MM.1S (cell line): ENCODE measurements at regions not wholly inside any gene's neighbourhood (a gene's known extent, or its start where the extent isn't known, plus 50 kb on each side); places are given as distances from the start of the nearest gene placed in this dataset.

Experiments used
- DNase-seq: peaks from one replicate; pipeline ENCODE4 v3.0.0-alpha.2; 2015
- H2AFZ ChIP-seq: fragments of 300-600 bp; sonication (generic); 2 replicates; pipeline ENCODE4 v1.6.0; 2016; ENCODE audit warnings: antibody characterized with exemption, low read length
- H3F3A ChIP-seq: fragments of 300-600 bp; sonication (generic); 2 replicates; pipeline ENCODE4 v1.6.1; 2016; ENCODE audit warnings: mild to moderate bottlenecking, antibody characterized with exemption, low read length, moderate library complexity, mixed read lengths; ENCODE audit not compliant: insufficient read depth
- H3K27ac ChIP-seq: fragments of 300-600 bp; sonication (generic); 2 replicates; pipeline ENCODE4 v1.5.1; 2016; ENCODE audit warnings: mild to moderate bottlenecking, low read length
- H3K27me3 ChIP-seq: fragments of 300-600 bp; sonication (generic); replicated peaks from 2 replicates; pipeline ENCODE4 v1.6.0; 2016; ENCODE audit warnings: low read length; ENCODE audit not compliant: insufficient read depth
- H3K36me3 ChIP-seq: fragments of 300-600 bp; sonication (generic); replicated peaks from 2 replicates; pipeline ENCODE4 v1.6.1; 2016; ENCODE audit warnings: mild to moderate bottlenecking, low read length, mixed read lengths; ENCODE audit not compliant: insufficient read depth
- H3K4me1 ChIP-seq: fragments of 300-600 bp; sonication (generic); 2 replicates; pipeline ENCODE4 v1.6.1; 2016; ENCODE audit warnings: low read length, mixed read lengths
- H3K4me2 ChIP-seq: fragments of 300-600 bp; sonication (generic); 2 replicates; pipeline ENCODE4 v1.6.0; 2016; ENCODE audit warnings: low read depth, low read length
- H3K4me3 ChIP-seq: fragments of 300-600 bp; sonication (generic); 2 replicates; pipeline ENCODE4 v1.5.1; 2016; ENCODE audit warnings: low read length, mixed read lengths
- H3K79me2 ChIP-seq: fragments of 300-600 bp; sonication (generic); 2 replicates; pipeline ENCODE4 v1.6.1; 2016; ENCODE audit warnings: mixed run types, low read length, mixed read lengths
- H3K9ac ChIP-seq: fragments of 300-600 bp; sonication (generic); 2 replicates; pipeline ENCODE4 v1.6.1; 2016; ENCODE audit warnings: low read length, mixed read lengths
- H3K9me2 ChIP-seq: fragments of 300-600 bp; sonication (generic); replicated peaks from 2 replicates; pipeline ENCODE4 v1.6.1; 2016; ENCODE audit warnings: mild to moderate bottlenecking, low read length, mixed read lengths; ENCODE audit not compliant: insufficient read depth
- H3K9me3 ChIP-seq: fragments of 300-600 bp; sonication (generic); replicated peaks from 2 replicates; pipeline ENCODE4 v1.6.1; 2016; ENCODE audit warnings: mild to moderate bottlenecking, low read length, mixed read lengths; ENCODE audit not compliant: insufficient read depth
- H4K20me1 ChIP-seq: fragments of 300-600 bp; sonication (generic); 2 replicates; pipeline ENCODE4 v1.6.1; 2016; ENCODE audit warnings: mild to moderate bottlenecking, low read length, moderate library complexity, mixed read lengths; ENCODE audit not compliant: insufficient read depth
- CTCF ChIP-seq: fragments of 300-600 bp; sonication (generic); IDR thresholded peaks from 2 replicates; pipeline ENCODE4 v1.5.1; 2016; ENCODE audit warnings: antibody characterized with exemption, low read length, mixed read lengths
- EZH2 ChIP-seq: fragments of 300-600 bp; sonication (generic); optimal IDR thresholded peaks from 2 replicates; pipeline ENCODE3; 2017; ENCODE audit warnings: low read depth, mild to moderate bottlenecking, antibody characterized with exemption, low read length, mixed read lengths
- EZH2phosphoT487 ChIP-seq: fragments of 300-600 bp; sonication (generic); IDR thresholded peaks from 2 replicates; pipeline ENCODE4 v1.6.1; 2018; ENCODE audit warnings: antibody characterized with exemption, low read length

DNA sequence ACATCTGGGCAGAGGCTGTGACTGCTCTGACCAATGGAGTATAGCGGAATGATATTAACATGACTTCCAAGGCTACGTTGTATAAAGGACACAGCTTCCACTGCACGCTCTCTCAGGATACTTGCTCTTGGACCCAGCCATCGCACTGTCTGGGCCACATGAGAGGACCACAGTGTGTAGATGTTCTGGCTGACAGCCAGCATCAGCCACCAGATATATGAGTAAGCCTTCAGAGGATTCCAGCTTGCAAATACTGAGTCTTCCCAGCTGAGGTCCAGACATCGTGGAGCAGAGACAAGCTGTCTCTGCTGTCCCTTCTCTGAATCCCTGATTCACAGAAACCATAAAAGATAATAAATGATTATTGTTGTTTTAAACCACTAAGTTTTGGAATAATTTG, 146.8 kb upstream of the USP9X start:
- no peak for DNase-seq
- H3K9me3 ChIP-seq: no peaks in the 10 kb centered on the region
- TF ChIP-seq EZH2phosphoT487: no peak
- no peak for TF ChIP-seq EZH2
- no peak for TF ChIP-seq CTCF
- no peaks in the 10 kb centered on the region for H3K36me3 ChIP-seq
- no peak overlapping the region for H3K4me3 ChIP-seq
- no peaks in the 10 kb centered on the region for H3K27me3 ChIP-seq
- H3K79me2 ChIP-seq: no peaks in the 10 kb centered on the region
- no peak overlapping the region for H3K9ac ChIP-seq
- H3K4me2 ChIP-seq: no peak overlapping the region
- no peaks in the 10 kb centered on the region for H3K9me2 ChIP-seq
- no peaks in the 10 kb centered on the region for H4K20me1 ChIP-seq
- no peak overlapping the region for H3K27ac ChIP-seq
- H3K4me1 ChIP-seq: no peaks in the 10 kb centered on the region
- no peaks in the 10 kb centered on the region for H3F3A ChIP-seq
- no peak overlapping the region for H2AFZ ChIP-seq

DNA sequence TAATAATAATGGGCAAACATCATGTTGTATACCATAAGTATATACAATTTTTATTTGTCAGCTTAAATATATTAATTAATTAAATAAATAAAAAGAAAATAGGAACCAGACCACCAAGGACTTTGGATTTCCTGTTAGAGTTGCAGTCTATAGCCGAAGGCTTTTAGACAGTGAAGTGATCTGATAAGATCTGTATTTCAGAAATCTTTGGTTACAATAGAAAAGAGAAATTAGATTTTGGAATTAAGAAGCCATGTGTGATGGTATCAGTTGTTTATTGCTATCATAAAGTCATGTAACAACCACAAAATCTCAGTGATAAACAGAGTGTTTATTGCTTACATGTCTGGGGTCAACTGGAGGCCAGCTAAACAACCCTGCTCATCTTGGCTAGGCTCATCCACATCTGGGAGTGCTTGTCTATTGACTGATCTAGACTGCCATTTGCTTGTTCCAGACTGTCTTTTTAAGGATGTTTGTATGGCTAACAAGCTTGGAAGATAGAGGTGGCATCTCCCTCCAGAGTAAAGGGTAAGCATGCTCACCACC, 142.1 kb upstream of the USP9X start:
- Histone ChIP-seq H3K9ac (no peak overlapping the region), H3F3A (no peaks in the 10 kb centered on the region), H3K27ac (no peak overlapping the region), H3K79me2 (no peaks in the 10 kb centered on the region), H3K27me3 (no peaks in the 10 kb centered on the region), H3K4me2 (no peak overlapping the region), H3K4me3 (no peak overlapping the region), H3K9me3 (no peaks in the 10 kb centered on the region), H4K20me1 (no peaks in the 10 kb centered on the region), H3K4me1 (no peaks in the 10 kb centered on the region), H2AFZ (no peak overlapping the region), H3K9me2 (no peaks in the 10 kb centered on the region), H3K36me3 (no peaks in the 10 kb centered on the region)
- DNase-seq: no peak
- TF ChIP-seq CTCF (no peak), EZH2 (no peak), EZH2phosphoT487 (no peak)

- no peaks in the 10 kb centered on the region for H3K9me2 ChIP-seq
- no peaks in the 10 kb centered on the region for H3K9me3 ChIP-seq
- no peaks in the 10 kb centered on the region for H3K36me3 ChIP-seq
- no peak overlapping the region for H3K4me2 ChIP-seq
- H2AFZ ChIP-seq: no peak overlapping the region
- H3K9ac ChIP-seq: no peak overlapping the region
- no peak for DNase-seq
- H3K27ac ChIP-seq: no peak overlapping the region
- H3K4me3 ChIP-seq: no peak overlapping the region
- TF ChIP-seq CTCF: no peak
- TF ChIP-seq EZH2phosphoT487: no peak
- no peak for TF ChIP-seq EZH2
- no peaks in the 10 kb centered on the region for H3K4me1 ChIP-seq
- no peaks in the 10 kb centered on the region for H3F3A ChIP-seq
- no peaks in the 10 kb centered on the region for H3K79me2 ChIP-seq
- no peaks in the 10 kb centered on the region for H3K27me3 ChIP-seq
- no peaks in the 10 kb centered on the region for H4K20me1 ChIP-seq
Observed at GRCh38 chrX:40945361-40945713, 139.9 kb upstream of the USP9X start.
